ENCODE measurements at regions not wholly inside any gene's neighbourhood (a gene's known extent, or its start where the extent isn't known, plus 50 kb on each side); places are given as distances from the start of the nearest gene placed in this dataset.

DNA sequence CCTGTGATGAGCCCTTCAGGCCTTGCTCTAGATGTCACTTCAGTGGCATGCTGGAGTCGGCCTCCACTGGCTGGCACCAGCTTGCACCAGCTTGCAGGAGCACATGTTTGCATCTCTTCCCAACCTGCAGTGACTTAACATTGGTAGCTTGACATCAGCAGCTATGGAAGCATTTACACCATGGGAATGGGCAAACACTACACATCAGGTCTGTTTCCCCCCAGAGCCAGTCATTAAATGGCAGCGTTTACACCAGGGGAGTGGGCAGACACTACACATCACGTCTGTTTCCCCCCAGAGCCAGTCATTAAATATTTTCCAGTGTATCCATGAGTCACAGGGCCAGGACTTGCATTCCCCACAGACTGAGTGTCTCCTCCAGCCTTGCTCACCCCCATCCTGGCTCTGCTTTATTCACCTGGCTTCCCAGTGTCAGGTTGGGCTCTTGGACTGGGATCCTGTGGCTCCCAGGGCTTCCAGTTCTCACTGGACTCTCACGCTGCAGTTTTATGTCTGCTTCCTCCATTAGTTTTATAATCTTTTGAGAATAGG is 51.6 kb upstream of the VRK1 start:
- Histone ChIP-seq H3K27ac (ENCODE audit: low read depth in 1 of 2, low read length in 2 of 2) (no peak overlapping the region), H3K9me3 (ENCODE audit: control insufficient read depth in 4 of 4, low read length in 3 of 4) (no peaks in the 10 kb centered on the region), H3K4me3 (ENCODE audit: low read depth in 1 of 3, low read length in 3 of 3) (no peak overlapping the region), H3K4me1 (ENCODE audit: control insufficient read depth in 4 of 4, insufficient read depth in 4 of 4, low read length in 3 of 4) (peaks cover 2 to 9% (median 4%) of the 10 kb centered on the region in 4 donors), H3K9ac (ENCODE audit: low read depth in 1 of 2, low read length in 2 of 2) (no peak overlapping the region), H3K27me3 (ENCODE audit: control insufficient read depth in 4 of 4, insufficient read depth in 4 of 4, low read length in 3 of 4) (peaks cover 0 to 7% (median 2%) of the 10 kb centered on the region in 4 donors), H3K36me3 (ENCODE audit: control insufficient read depth in 4 of 4, insufficient read depth in 3 of 4, low read depth in 1 of 4, low read length in 3 of 4) (no peaks in the 10 kb centered on the region)
- DNase-seq (ENCODE audit: low spot score), result no peak
- TF ChIP-seq, protein P1, sequence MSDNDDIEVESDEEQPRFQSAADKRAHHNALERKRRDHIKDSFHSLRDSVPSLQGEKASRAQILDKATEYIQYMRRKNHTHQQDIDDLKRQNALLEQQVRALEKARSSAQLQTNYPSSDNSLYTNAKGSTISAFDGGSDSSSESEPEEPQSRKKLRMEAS (IDR thresholded peaks at IDR 0.05), result no peak
- TF ChIP-seq HNF4A (conservative IDR thresholded peaks at IDR 0.05), result no peak
- TF ChIP-seq RXRA (IDR thresholded peaks at IDR 0.05), result no peak
- 86% methylated on average over 4 of the region's 4 CpGs for WGBS

DNA sequence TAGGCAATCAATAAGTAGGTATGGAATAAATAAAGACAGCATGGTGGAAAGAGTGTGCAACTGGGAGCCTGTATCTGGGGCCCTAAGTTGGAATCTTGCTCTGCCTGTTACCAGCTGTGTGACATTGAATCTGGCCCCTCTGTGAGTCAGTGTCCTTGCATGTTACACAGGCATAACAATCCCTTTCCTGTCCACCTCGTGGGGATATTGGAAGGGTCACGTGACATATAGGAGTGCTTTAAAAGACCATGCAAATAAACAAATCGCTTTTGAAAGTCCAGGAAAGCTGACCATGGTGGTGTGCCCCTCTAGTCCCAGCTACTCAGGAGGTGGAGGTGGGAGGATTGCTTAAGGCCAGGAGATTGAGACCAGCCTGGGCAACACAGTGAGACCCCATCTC is 51.1 kb upstream of the VRK1 start:
- WGBS, result 58% methylated on average over 3 of the region's 3 CpGs
- no peak overlapping the region for H3K27ac ChIP-seq (ENCODE audit: low read depth in 1 of 2, low read length in 2 of 2)
- TF ChIP-seq FOXA1 (IDR thresholded peaks at IDR 0.05), result no peak
- TF ChIP-seq RXRA (IDR thresholded peaks at IDR 0.05), result no peak
- TF ChIP-seq SP1 (IDR thresholded peaks at IDR 0.05), result no peak
- no peak for TF ChIP-seq NR2F2 (IDR thresholded peaks at IDR 0.05)
- TF ChIP-seq GABPA (IDR thresholded peaks at IDR 0.05 in 1 of 2, conservative IDR thresholded peaks at IDR 0.05 in 1 of 2), result no peak
- TF ChIP-seq RAD21 (IDR thresholded peaks at IDR 0.05), result no peak
- TF ChIP-seq JUND (IDR thresholded peaks at IDR 0.05), result no peak
- TF ChIP-seq, protein P1 (IDR thresholded peaks at IDR 0.05), result no peak
- TF ChIP-seq, protein P2, sequence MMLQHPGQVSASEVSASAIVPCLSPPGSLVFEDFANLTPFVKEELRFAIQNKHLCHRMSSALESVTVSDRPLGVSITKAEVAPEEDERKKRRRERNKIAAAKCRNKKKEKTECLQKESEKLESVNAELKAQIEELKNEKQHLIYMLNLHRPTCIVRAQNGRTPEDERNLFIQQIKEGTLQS (IDR thresholded peaks at IDR 0.05), result no peak
- no peak for TF ChIP-seq TAF1 (conservative IDR thresholded peaks at IDR 0.05)
- TF ChIP-seq HNF4G (IDR thresholded peaks at IDR 0.05), result no peak
- no peak for TF ChIP-seq HNF4A (conservative IDR thresholded peaks at IDR 0.05)
- TF ChIP-seq, protein P3, sequence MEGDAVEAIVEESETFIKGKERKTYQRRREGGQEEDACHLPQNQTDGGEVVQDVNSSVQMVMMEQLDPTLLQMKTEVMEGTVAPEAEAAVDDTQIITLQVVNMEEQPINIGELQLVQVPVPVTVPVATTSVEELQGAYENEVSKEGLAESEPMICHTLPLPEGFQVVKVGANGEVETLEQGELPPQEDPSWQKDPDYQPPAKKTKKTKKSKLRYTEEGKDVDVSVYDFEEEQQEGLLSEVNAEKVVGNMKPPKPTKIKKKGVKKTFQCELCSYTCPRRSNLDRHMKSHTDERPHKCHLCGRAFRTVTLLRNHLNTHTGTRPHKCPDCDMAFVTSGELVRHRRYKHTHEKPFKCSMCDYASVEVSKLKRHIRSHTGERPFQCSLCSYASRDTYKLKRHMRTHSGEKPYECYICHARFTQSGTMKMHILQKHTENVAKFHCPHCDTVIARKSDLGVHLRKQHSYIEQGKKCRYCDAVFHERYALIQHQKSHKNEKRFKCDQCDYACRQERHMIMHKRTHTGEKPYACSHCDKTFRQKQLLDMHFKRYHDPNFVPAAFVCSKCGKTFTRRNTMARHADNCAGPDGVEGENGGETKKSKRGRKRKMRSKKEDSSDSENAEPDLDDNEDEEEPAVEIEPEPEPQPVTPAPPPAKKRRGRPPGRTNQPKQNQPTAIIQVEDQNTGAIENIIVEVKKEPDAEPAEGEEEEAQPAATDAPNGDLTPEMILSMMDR (IDR thresholded peaks at IDR 0.05; ENCODE audit: low read depth, low read length, missing input control), result no peak
- no peak for TF ChIP-seq FOXA2 (IDR thresholded peaks at IDR 0.05)
- no peak for TF ChIP-seq EGR1 (IDR thresholded peaks at IDR 0.05; ENCODE audit: low read depth in 2 of 2)
- TF ChIP-seq, protein P4, sequence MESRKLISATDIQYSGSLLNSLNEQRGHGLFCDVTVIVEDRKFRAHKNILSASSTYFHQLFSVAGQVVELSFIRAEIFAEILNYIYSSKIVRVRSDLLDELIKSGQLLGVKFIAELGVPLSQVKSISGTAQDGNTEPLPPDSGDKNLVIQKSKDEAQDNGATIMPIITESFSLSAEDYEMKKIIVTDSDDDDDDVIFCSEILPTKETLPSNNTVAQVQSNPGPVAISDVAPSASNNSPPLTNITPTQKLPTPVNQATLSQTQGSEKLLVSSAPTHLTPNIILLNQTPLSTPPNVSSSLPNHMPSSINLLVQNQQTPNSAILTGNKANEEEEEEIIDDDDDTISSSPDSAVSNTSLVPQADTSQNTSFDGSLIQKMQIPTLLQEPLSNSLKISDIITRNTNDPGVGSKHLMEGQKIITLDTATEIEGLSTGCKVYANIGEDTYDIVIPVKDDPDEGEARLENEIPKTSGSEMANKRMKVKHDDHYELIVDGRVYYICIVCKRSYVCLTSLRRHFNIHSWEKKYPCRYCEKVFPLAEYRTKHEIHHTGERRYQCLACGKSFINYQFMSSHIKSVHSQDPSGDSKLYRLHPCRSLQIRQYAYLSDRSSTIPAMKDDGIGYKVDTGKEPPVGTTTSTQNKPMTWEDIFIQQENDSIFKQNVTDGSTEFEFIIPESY (IDR thresholded peaks at IDR 0.05), result no peak
- TF ChIP-seq YY1 (IDR thresholded peaks at IDR 0.05), result no peak
- TF ChIP-seq, protein P5, sequence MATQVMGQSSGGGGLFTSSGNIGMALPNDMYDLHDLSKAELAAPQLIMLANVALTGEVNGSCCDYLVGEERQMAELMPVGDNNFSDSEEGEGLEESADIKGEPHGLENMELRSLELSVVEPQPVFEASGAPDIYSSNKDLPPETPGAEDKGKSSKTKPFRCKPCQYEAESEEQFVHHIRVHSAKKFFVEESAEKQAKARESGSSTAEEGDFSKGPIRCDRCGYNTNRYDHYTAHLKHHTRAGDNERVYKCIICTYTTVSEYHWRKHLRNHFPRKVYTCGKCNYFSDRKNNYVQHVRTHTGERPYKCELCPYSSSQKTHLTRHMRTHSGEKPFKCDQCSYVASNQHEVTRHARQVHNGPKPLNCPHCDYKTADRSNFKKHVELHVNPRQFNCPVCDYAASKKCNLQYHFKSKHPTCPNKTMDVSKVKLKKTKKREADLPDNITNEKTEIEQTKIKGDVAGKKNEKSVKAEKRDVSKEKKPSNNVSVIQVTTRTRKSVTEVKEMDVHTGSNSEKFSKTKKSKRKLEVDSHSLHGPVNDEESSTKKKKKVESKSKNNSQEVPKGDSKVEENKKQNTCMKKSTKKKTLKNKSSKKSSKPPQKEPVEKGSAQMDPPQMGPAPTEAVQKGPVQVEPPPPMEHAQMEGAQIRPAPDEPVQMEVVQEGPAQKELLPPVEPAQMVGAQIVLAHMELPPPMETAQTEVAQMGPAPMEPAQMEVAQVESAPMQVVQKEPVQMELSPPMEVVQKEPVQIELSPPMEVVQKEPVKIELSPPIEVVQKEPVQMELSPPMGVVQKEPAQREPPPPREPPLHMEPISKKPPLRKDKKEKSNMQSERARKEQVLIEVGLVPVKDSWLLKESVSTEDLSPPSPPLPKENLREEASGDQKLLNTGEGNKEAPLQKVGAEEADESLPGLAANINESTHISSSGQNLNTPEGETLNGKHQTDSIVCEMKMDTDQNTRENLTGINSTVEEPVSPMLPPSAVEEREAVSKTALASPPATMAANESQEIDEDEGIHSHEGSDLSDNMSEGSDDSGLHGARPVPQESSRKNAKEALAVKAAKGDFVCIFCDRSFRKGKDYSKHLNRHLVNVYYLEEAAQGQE (IDR thresholded peaks at IDR 0.05), result no peak
- H3K9ac ChIP-seq (ENCODE audit: low read depth in 1 of 2, low read length in 2 of 2), result no peak overlapping the region
- H3K4me1 ChIP-seq (ENCODE audit: control insufficient read depth in 4 of 4, insufficient read depth in 4 of 4, low read length in 3 of 4), result peaks cover under 1 to 7% (median 2%) of the 10 kb centered on the region in 4 donors
- H3K9me3 ChIP-seq (ENCODE audit: control insufficient read depth in 4 of 4, low read length in 3 of 4), result no peaks in the 10 kb centered on the region
- no peaks in the 10 kb centered on the region for H3K36me3 ChIP-seq (ENCODE audit: control insufficient read depth in 4 of 4, insufficient read depth in 3 of 4, low read depth in 1 of 4, low read length in 3 of 4)
- H3K27me3 ChIP-seq (ENCODE audit: control insufficient read depth in 4 of 4, insufficient read depth in 4 of 4, low read length in 3 of 4), result peaks cover 0 to 7% (median 2%) of the 10 kb centered on the region in 4 donors
- DNase-seq (ENCODE audit: low spot score), result no peak
- no peak overlapping the region for H3K4me3 ChIP-seq (ENCODE audit: low read depth in 1 of 3, low read length in 3 of 3)
